NT2/D1 (cell line): ENCODE measurements at regions not wholly inside any gene's neighbourhood (a gene's known extent, or its start where the extent isn't known, plus 50 kb on each side); places are given as distances from the start of the nearest gene placed in this dataset.

Source experiments
- SUZ12 ChIP-seq: IDR thresholded peaks from 2 replicates; pipeline ENCODE4 v1.6.1; 2011; ENCODE audit not compliant: insufficient read length, insufficient read depth; ENCODE audit errors: extremely low read depth
- YY1 ChIP-seq: IDR thresholded peaks from 2 replicates; pipeline ENCODE4 v1.6.1; 2011; ENCODE audit not compliant: insufficient read length, insufficient read depth

DNA sequence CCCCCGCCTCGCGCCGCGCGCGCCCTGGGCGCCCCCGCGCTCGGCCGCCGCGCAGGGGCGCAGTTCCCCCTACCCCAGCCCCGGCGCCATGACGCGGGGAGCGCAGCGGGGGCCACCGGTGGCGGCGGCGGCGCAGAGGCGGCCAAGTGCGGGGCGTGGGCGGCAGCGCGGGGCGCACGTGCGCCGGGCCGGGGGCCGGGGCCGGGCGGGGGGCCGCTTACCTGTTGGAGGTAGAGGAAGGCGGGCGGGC is 108.3 kb downstream of the ENGASE start:
- TF ChIP-seq YY1 (no peak), SUZ12 (no peak)
